Activated T-cell treated with anti-CD3 and anti-CD28 coated beads, Interleukin-2, amount 50 U/mL, for 72 hours (primary cell): ENCODE measurements at regions not wholly inside any gene's neighbourhood (a gene's known extent, or its start where the extent isn't known, plus 50 kb on each side); places are given as distances from the start of the nearest gene placed in this dataset.

Experiments
- ATAC-seq, 2 donors: fragments of 150-1000 bp; cut with Tn5 transposase; replicated peaks in 1 of 2; 2 replicates each; pipeline ENCODE4 v1.10.0; 2021; ENCODE audit warnings: moderate library complexity in 2 of 2, mild to moderate bottlenecking in 1 of 2
- DNase-seq, 2 donors: peaks; one replicate each; pipeline ENCODE4 v3.0.0; 2021 to 2022; ENCODE audit warnings: mixed read lengths in 1 of 2
- H3K27ac Mint-ChIP-seq: one replicate; pipeline ENCODE4 v1.8.0; 2022; ENCODE audit warnings: mild to moderate bottlenecking, moderate library complexity, mixed read lengths
- H3K27me3 Mint-ChIP-seq: one replicate; pipeline ENCODE4 v1.8.0; 2022; ENCODE audit warnings: low read depth, mixed read lengths
- H3K36me3 Mint-ChIP-seq, 2 donors: one replicate each; pipeline ENCODE4 v1.8.0; 2022; ENCODE audit warnings: mixed read lengths in 2 of 2, mild to moderate bottlenecking in 1 of 2; ENCODE audit not compliant: insufficient read depth in 2 of 2
- H3K4me1 Mint-ChIP-seq: one replicate; pipeline ENCODE4 v1.8.0; 2022; ENCODE audit warnings: low read depth, mixed read lengths
- H3K4me3 Mint-ChIP-seq, 2 donors: one replicate each; pipeline ENCODE4 v1.8.0; 2022; ENCODE audit warnings: mild to moderate bottlenecking in 2 of 2, mixed read lengths in 2 of 2, moderate library complexity in 2 of 2
- H3K9me3 Mint-ChIP-seq, 2 donors: one replicate each; pipeline ENCODE4 v1.8.0; 2022; ENCODE audit warnings: mixed read lengths in 2 of 2

- peaks cover 3 to 7% of the 10 kb centered on the region in 2 donors for H3K9me3 Mint-ChIP-seq
- DNase-seq: no peak
Measured at GRCh38 chr10:14447094-14447839, 116.5 kb upstream of the FRMD4A start.

GRCh38 chr10:14439451-14440259 lies 108.9 kb upstream of the FRMD4A start:
- no peak for ATAC-seq
- Mint-ChIP-seq H3K4me3 (no peak overlapping the region), H3K36me3 (no peaks in the 10 kb centered on the region), H3K27me3 (peaks cover 27% of the 10 kb centered on the region), H3K9me3 (no peaks in the 10 kb centered on the region), H3K4me1 (no peaks in the 10 kb centered on the region), H3K27ac (no peak overlapping the region)
- DNase-seq: no peak

More at GRCh38 chr10:14447094-14447839, 116.5 kb upstream of the FRMD4A start:
- no peak for ATAC-seq
- Mint-ChIP-seq H3K36me3 (no peaks in the 10 kb centered on the region), H3K4me3 (no peak overlapping the region), H3K27ac (no peak overlapping the region), H3K27me3 (peaks cover 30% of the 10 kb centered on the region), H3K4me1 (no peaks in the 10 kb centered on the region)

- peaks cover 32% of the 10 kb centered on the region for H3K27me3 Mint-ChIP-seq
- H3K4me1 Mint-ChIP-seq: no peaks in the 10 kb centered on the region
- no peak overlapping the region for H3K27ac Mint-ChIP-seq
- H3K36me3 Mint-ChIP-seq: no peaks in the 10 kb centered on the region
- no peaks in the 10 kb centered on the region for H3K9me3 Mint-ChIP-seq
- no peak for DNase-seq
- no peak for ATAC-seq
- H3K4me3 Mint-ChIP-seq: no peak overlapping the region
Measured at GRCh38 chr10:14438576-14438975, 107.9 kb upstream of the FRMD4A start.

- H3K4me3 Mint-ChIP-seq: no peak overlapping the region
- DNase-seq (no peak), ATAC-seq (no peak)
- H3K27me3 Mint-ChIP-seq: peaks cover 30% of the 10 kb centered on the region
- no peaks in the 10 kb centered on the region for H3K36me3 Mint-ChIP-seq
- no peaks in the 10 kb centered on the region for H3K4me1 Mint-ChIP-seq
- H3K9me3 Mint-ChIP-seq: no peaks in the 10 kb centered on the region
- H3K27ac Mint-ChIP-seq: no peak overlapping the region
Measured at GRCh38 chr10:14438057-14438456, 107.3 kb upstream of the FRMD4A start.

- H3K27ac Mint-ChIP-seq: no peak overlapping the region
- H3K36me3 Mint-ChIP-seq: no peaks in the 10 kb centered on the region
- no peak overlapping the region for H3K4me3 Mint-ChIP-seq
- no peak for ATAC-seq
- no peaks in the 10 kb centered on the region for H3K4me1 Mint-ChIP-seq
- no peaks in the 10 kb centered on the region for H3K9me3 Mint-ChIP-seq
- DNase-seq: no peak
- peaks cover 16% of the 10 kb centered on the region for H3K27me3 Mint-ChIP-seq
Measured at GRCh38 chr10:14435976-14436632, 105.4 kb upstream of the FRMD4A start.

- Mint-ChIP-seq H3K4me3 (no peak overlapping the region), H3K9me3 (no peaks in the 10 kb centered on the region), H3K36me3 (no peaks in the 10 kb centered on the region), H3K27ac (no peak overlapping the region), H3K4me1 (no peaks in the 10 kb centered on the region), H3K27me3 (peaks cover 23% of the 10 kb centered on the region)
- no peak for DNase-seq
- ATAC-seq: no peak
Measured at GRCh38 chr10:14433147-14433546, 102.4 kb upstream of the FRMD4A start.

- H3K9me3 Mint-ChIP-seq: no peaks in the 10 kb centered on the region
- H3K27ac Mint-ChIP-seq: no peak overlapping the region
- peaks cover 31% of the 10 kb centered on the region for H3K27me3 Mint-ChIP-seq
Measured at GRCh38 chr10:14431868-14432267, 101.1 kb upstream of the FRMD4A start.

GRCh38 chr10:14429043-14429700 lies 98.4 kb upstream of the FRMD4A start:
- Mint-ChIP-seq H3K27ac (no peak overlapping the region), H3K4me3 (no peak overlapping the region), H3K9me3 (no peaks in the 10 kb centered on the region), H3K36me3 (peaks cover 0 to 2% of the 10 kb centered on the region in 2 donors), H3K27me3 (peaks cover 23% of the 10 kb centered on the region), H3K4me1 (no peaks in the 10 kb centered on the region)
- DNase-seq (no peak), ATAC-seq (no peak)

More at GRCh38 chr10:14431868-14432267, 101.1 kb upstream of the FRMD4A start:
- DNase-seq (no peak), ATAC-seq (no peak)
- H3K36me3 Mint-ChIP-seq: peaks cover 0 to 2% of the 10 kb centered on the region in 2 donors
- H3K4me1 Mint-ChIP-seq: no peaks in the 10 kb centered on the region
- no peak overlapping the region for H3K4me3 Mint-ChIP-seq

- no peak for ATAC-seq
- Mint-ChIP-seq H3K36me3 (peaks cover 0 to 2% of the 10 kb centered on the region in 2 donors), H3K9me3 (no peaks in the 10 kb centered on the region), H3K27me3 (peaks cover 22% of the 10 kb centered on the region), H3K27ac (no peak overlapping the region), H3K4me1 (no peaks in the 10 kb centered on the region), H3K4me3 (no peak overlapping the region)
- DNase-seq: no peak
Measured at GRCh38 chr10:14425034-14425433, 94.3 kb upstream of the FRMD4A start.

GRCh38 chr10:14423111-14423744 lies 92.5 kb upstream of the FRMD4A start:
- no peaks in the 10 kb centered on the region for H3K9me3 Mint-ChIP-seq

GRCh38 chr10:14422431-14422830 lies 91.7 kb upstream of the FRMD4A start:
- ATAC-seq (no peak), DNase-seq (no peak)
- H3K9me3 Mint-ChIP-seq: no peaks in the 10 kb centered on the region
- no peak overlapping the region for H3K4me3 Mint-ChIP-seq
- H3K27ac Mint-ChIP-seq: no peak overlapping the region
- H3K4me1 Mint-ChIP-seq: no peaks in the 10 kb centered on the region
- no peaks in the 10 kb centered on the region for H3K36me3 Mint-ChIP-seq
- H3K27me3 Mint-ChIP-seq: peaks cover 6% of the 10 kb centered on the region

More at GRCh38 chr10:14423111-14423744, 92.5 kb upstream of the FRMD4A start:
- Mint-ChIP-seq H3K27ac (no peak overlapping the region), H3K27me3 (peaks cover 8% of the 10 kb centered on the region), H3K4me1 (no peaks in the 10 kb centered on the region), H3K36me3 (peaks cover 0 to 2% of the 10 kb centered on the region in 2 donors), H3K4me3 (no peak overlapping the region)
- DNase-seq: no peak
- ATAC-seq: no peak

- no peak for ATAC-seq
- H3K9me3 Mint-ChIP-seq: no peaks in the 10 kb centered on the region
- peaks cover 6% of the 10 kb centered on the region for H3K27me3 Mint-ChIP-seq
- H3K27ac Mint-ChIP-seq: no peak overlapping the region
- no peaks in the 10 kb centered on the region for H3K4me1 Mint-ChIP-seq
- no peak overlapping the region for H3K4me3 Mint-ChIP-seq
- no peak for DNase-seq
- H3K36me3 Mint-ChIP-seq: no peaks in the 10 kb centered on the region
Measured at GRCh38 chr10:14421941-14422340, 91.2 kb upstream of the FRMD4A start.
